PC-3 (cell line): ENCODE measurements at regions not wholly inside any gene's neighbourhood (a gene's known extent, or its start where the extent isn't known, plus 50 kb on each side); places are given as distances from the start of the nearest gene placed in this dataset.

Experiments used
- ATAC-seq: fragments of 200-7000 bp; cut with Tn5 transposase; 2 replicates; pipeline ENCODE4 v1.9.1; 2020; ENCODE audit warnings: mild to moderate bottlenecking, moderate library complexity
- BruUV-seq: library from RNA; stranded (reverse); fragments of 400-500 nt; replicated peaks from 2 replicates; lab custom pipeline; 2021; lab: Mats Ljungman, UMichigan
- CTCF ChIA-PET: fragments of 300-600 bp; sonication (Branson Sonifier 250); formaldehyde crosslinking; loops from one replicate; lab custom pipeline; 2022; ENCODE audit warnings: antibody characterized with exemption; lab: Charles Lee
- POLR2A ChIA-PET: fragments of 300-600 bp; sonication (Branson Sonifier 250); formaldehyde crosslinking; loops from one replicate; lab custom pipeline; 2022; ENCODE audit warnings: antibody characterized with exemption; ENCODE audit not compliant: unreplicated experiment; lab: Charles Lee
- DNase-seq: peaks from one replicate; pipeline ENCODE4 v3.0.0-alpha.2; 2015
- H2AFZ ChIP-seq: fragments of 300-600 bp; sonication (generic); 2 replicates; pipeline ENCODE4 v1.6.0; 2016; ENCODE audit warnings: antibody characterized with exemption, low read length
- H3F3A ChIP-seq: fragments of 300-600 bp; sonication (generic); one replicate; pipeline ENCODE4 v1.6.0; 2017; ENCODE audit warnings: antibody characterized with exemption, low read length, control low read depth, mild to moderate bottlenecking; ENCODE audit not compliant: unreplicated experiment
- H3K27ac ChIP-seq: fragments of 300-600 bp; sonication (generic); 2 replicates; pipeline ENCODE4 v1.5.1; 2016; ENCODE audit warnings: mild to moderate bottlenecking, low read length
- H3K27me3 ChIP-seq: fragments of 300-600 bp; sonication (generic); 2 replicates; pipeline ENCODE4 v1.6.1; 2016; ENCODE audit warnings: low read length, mixed read lengths
- H3K36me3 ChIP-seq: fragments of 300-600 bp; sonication (generic); 2 replicates; pipeline ENCODE4 v1.6.1; 2016; ENCODE audit warnings: low read depth, mixed run types, low read length, mixed read lengths
- H3K4me1 ChIP-seq: fragments of 300-600 bp; sonication (generic); 2 replicates; pipeline ENCODE4 v1.5.1; 2016; ENCODE audit warnings: low read length; ENCODE audit not compliant: insufficient read depth
- H3K4me2 ChIP-seq: fragments of 300-600 bp; sonication (generic); 2 replicates; pipeline ENCODE4 v1.6.0; 2016; ENCODE audit warnings: low read length
- H3K4me3 ChIP-seq: fragments of 300-600 bp; sonication (generic); 2 replicates; pipeline ENCODE4 v1.5.1; 2016; ENCODE audit warnings: mild to moderate bottlenecking, low read length, mixed read lengths
- H3K79me2 ChIP-seq: fragments of 300-600 bp; sonication (generic); 2 replicates; pipeline ENCODE4 v1.6.1; 2017; ENCODE audit warnings: low read length, mixed read lengths
- H3K9ac ChIP-seq: fragments of 300-600 bp; sonication (generic); 2 replicates; pipeline ENCODE4 v1.6.0; 2016; ENCODE audit warnings: mild to moderate bottlenecking, low read length
- H3K9me2 ChIP-seq: fragments of 300-600 bp; sonication (generic); replicated peaks from 2 replicates; pipeline ENCODE4 v1.6.1; 2016; ENCODE audit warnings: mixed run types, low read length, mixed read lengths
- H3K9me3 ChIP-seq: fragments of 300-600 bp; sonication (generic); 2 replicates; pipeline ENCODE4 v1.6.1; 2016; ENCODE audit warnings: low read length, mixed read lengths
- H4K20me1 ChIP-seq: fragments of 300-600 bp; sonication (generic); 2 replicates; pipeline ENCODE4 v1.6.1; 2016; ENCODE audit warnings: low read length, mixed read lengths
- EZH2 ChIP-seq: fragments of 300-600 bp; sonication (generic); IDR thresholded peaks from one replicate; pipeline ENCODE4 v1.6.1; 2017; ENCODE audit warnings: antibody characterized with exemption, mild to moderate bottlenecking, low read length; ENCODE audit not compliant: unreplicated experiment
- EZH2phosphoT487 ChIP-seq: fragments of 300-600 bp; sonication (generic); IDR thresholded peaks from 2 replicates; pipeline ENCODE4 v1.6.1; 2018; ENCODE audit warnings: mild to moderate bottlenecking, antibody characterized with exemption, low read length, borderline replicate concordance
- intact Hi-C: fragments of 100-400 bp; cut with micrococcal nuclease; formaldehyde crosslinking; loops from 2 replicates; pipeline ENCODE4 v1.9.0; 2023
- TF ChIP-seq, protein P1 (sequence below): fragments of 300-600 bp; sonication (generic); conservative IDR thresholded peaks from 2 replicates; pipeline ENCODE4 v1.5.1; 2017; ENCODE audit warnings: antibody characterized with exemption, low read depth, mild to moderate bottlenecking, low read length

DNA sequence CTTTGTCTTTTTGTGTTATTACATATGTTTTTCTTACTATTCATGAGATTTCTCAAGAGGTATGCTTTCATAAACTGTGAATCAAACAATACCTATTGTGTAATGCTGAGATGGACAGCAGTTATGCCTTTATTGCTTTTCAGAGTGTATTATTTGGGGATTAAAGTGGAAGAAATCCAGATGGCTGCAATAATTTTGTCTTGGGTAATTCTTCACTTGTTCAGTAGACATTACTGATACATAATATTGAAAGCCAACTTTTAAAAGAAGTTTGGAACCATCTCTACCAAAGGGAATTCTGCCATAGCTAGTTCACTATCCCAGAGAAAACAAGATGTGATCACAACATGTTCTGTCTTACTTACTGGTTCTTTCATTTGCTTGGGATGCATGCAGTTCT, 253.4 kb upstream of the ZSWIM2 start:
- no peak for ATAC-seq
- no peak overlapping the region for H3K27ac ChIP-seq
- no peak overlapping the region for H3K9ac ChIP-seq
- H3K4me3 ChIP-seq: no peak overlapping the region
- H3K9me2 ChIP-seq: no peaks in the 10 kb centered on the region
- H3F3A ChIP-seq: no peaks in the 10 kb centered on the region
- no peaks in the 10 kb centered on the region for H4K20me1 ChIP-seq
- no peak overlapping the region for H3K4me2 ChIP-seq
- BruUV-seq: no TSS peak
- ChIA-PET POLR2A (no interaction called here), CTCF (no interaction called here)
- no peak overlapping the region for H2AFZ ChIP-seq
- no peak for TF ChIP-seq EZH2
- intact Hi-C loops: no loop called here
- DNase-seq: no peak
- H3K4me1 ChIP-seq: no peaks in the 10 kb centered on the region
- H3K9me3 ChIP-seq: no peaks in the 10 kb centered on the region
- peaks cover 13% of the 10 kb centered on the region; the same call in 1 of the 2 replicates for H3K27me3 ChIP-seq
- no peaks in the 10 kb centered on the region for H3K79me2 ChIP-seq
- H3K36me3 ChIP-seq: no peaks in the 10 kb centered on the region

DNA sequence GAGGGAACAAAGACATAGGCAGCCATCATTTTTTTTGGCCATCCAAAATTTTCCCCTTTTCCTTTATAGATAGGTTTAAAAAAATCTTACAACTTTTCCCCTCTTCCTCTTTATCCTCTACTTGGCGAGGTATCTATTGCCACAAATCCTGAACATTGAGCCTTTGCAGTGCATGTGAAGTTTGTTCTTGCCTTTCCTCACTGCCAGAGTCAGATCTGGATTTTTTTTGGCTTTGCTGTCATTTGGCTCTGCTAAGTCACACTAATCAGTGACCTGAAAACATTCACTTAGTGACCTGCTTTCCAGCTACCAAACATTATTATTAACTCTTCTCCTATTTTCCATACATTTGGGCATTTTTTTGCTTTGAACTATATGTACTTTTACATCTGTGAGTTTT, 249.2 kb upstream of the ZSWIM2 start:
- H3K9me3 ChIP-seq: no peaks in the 10 kb centered on the region
- H3K4me3 ChIP-seq: no peak overlapping the region
- no peak overlapping the region for H3K27ac ChIP-seq
- H2AFZ ChIP-seq: no peak overlapping the region
- no peak for DNase-seq
- H3F3A ChIP-seq: no peaks in the 10 kb centered on the region
- CTCF ChIA-PET: no interaction called here
- 0 out of 2 replicates have a peak, but pooled peaks cover 5% of the 10 kb centered on the region for H3K27me3 ChIP-seq
- no peaks in the 10 kb centered on the region for H4K20me1 ChIP-seq
- no peak overlapping the region for H3K4me2 ChIP-seq
- H3K4me1 ChIP-seq: no peaks in the 10 kb centered on the region
- POLR2A ChIA-PET: no interaction called here
- no TSS peak for BruUV-seq
- no peaks in the 10 kb centered on the region for H3K79me2 ChIP-seq
- H3K9me2 ChIP-seq: no peaks in the 10 kb centered on the region
- TF ChIP-seq, protein P1, sequence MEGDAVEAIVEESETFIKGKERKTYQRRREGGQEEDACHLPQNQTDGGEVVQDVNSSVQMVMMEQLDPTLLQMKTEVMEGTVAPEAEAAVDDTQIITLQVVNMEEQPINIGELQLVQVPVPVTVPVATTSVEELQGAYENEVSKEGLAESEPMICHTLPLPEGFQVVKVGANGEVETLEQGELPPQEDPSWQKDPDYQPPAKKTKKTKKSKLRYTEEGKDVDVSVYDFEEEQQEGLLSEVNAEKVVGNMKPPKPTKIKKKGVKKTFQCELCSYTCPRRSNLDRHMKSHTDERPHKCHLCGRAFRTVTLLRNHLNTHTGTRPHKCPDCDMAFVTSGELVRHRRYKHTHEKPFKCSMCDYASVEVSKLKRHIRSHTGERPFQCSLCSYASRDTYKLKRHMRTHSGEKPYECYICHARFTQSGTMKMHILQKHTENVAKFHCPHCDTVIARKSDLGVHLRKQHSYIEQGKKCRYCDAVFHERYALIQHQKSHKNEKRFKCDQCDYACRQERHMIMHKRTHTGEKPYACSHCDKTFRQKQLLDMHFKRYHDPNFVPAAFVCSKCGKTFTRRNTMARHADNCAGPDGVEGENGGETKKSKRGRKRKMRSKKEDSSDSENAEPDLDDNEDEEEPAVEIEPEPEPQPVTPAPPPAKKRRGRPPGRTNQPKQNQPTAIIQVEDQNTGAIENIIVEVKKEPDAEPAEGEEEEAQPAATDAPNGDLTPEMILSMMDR: no peak
- TF ChIP-seq EZH2 (no peak), EZH2phosphoT487 (no peak)
- intact Hi-C loops: no loop called here
- H3K9ac ChIP-seq: no peak overlapping the region
- H3K36me3 ChIP-seq: no peaks in the 10 kb centered on the region
- no peak for ATAC-seq

GRCh38 chr2:187093771-187094412, 244.9 kb upstream of the ZSWIM2 start:
- H2AFZ ChIP-seq: no peak overlapping the region
- no peaks in the 10 kb centered on the region for H3K36me3 ChIP-seq
- no TSS peak for BruUV-seq

More at GRCh38 chr2:187093771-187094412, 244.9 kb upstream of the ZSWIM2 start:
- no peaks in the 10 kb centered on the region for H3F3A ChIP-seq
- intact Hi-C loops: no loop called here
- H3K27me3 ChIP-seq: 0 out of 2 replicates have a peak, but pooled peaks cover 5% of the 10 kb centered on the region
- no peak overlapping the region for H3K9ac ChIP-seq
- H3K79me2 ChIP-seq: no peaks in the 10 kb centered on the region
- H4K20me1 ChIP-seq: no peaks in the 10 kb centered on the region
- no peak overlapping the region for H3K27ac ChIP-seq
- no peaks in the 10 kb centered on the region for H3K9me3 ChIP-seq
- H3K9me2 ChIP-seq: no peaks in the 10 kb centered on the region
- H3K4me2 ChIP-seq: no peak overlapping the region
- TF ChIP-seq, protein P1: no peak
- TF ChIP-seq EZH2phosphoT487: no peak
- TF ChIP-seq EZH2: no peak
- no peaks in the 10 kb centered on the region for H3K4me1 ChIP-seq
- ChIA-PET POLR2A (interaction anchor here (0.8 kb wide), 1 partner anchor 74 kb away, joined by 8 read pairs; no protein-coding TSS in a partner anchor), CTCF (no interaction called here)
- H3K4me3 ChIP-seq: no peak overlapping the region
- ATAC-seq: peak; percentile 20
- DNase-seq: no peak
